ENCODE measurements at regions not wholly inside any gene's neighbourhood (a gene's known extent, or its start where the extent isn't known, plus 50 kb on each side); places are given as distances from the start of the nearest gene placed in this dataset.

DNA sequence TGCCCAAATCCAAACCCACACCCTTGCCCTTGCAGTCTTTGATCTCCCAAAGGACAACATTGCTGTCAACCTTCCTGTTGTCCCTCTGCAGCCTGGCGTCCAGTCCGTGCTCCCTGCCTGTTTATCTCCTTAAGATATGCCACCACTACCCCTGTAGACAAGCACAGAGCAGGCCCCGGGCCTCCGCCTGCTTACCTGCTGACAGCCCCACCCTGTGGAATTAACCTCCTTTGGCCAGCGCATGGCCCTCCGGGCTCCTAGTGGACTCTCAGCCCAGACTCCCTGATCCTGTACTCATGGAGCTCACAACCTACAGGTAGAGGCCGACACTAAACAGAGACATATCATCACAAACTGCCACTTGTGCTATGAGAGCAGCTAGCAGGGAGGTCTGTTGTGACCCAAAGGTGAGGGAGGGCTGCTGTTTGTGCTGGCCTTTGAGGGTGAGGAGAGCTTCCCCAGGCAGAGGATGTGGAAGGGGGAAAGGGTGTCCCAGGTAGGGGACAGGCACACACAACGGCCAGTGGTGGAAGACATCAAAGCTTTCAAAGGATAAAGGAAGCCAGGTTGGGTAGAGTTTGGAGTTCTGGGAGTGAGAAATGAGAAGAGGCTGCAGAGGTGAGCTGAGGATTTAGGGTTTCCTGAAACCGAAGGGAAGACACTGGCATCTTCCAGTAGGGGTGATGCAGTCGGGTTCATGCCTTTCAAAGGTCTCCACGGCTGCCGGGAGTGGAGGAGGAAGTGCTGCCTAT, 174.5 kb upstream of the ZMIZ1 start:
- H3K4me3 ChIP-seq (ENCODE audit: low read depth, low read length) = no peak overlapping the region
- TF ChIP-seq, protein P1, sequence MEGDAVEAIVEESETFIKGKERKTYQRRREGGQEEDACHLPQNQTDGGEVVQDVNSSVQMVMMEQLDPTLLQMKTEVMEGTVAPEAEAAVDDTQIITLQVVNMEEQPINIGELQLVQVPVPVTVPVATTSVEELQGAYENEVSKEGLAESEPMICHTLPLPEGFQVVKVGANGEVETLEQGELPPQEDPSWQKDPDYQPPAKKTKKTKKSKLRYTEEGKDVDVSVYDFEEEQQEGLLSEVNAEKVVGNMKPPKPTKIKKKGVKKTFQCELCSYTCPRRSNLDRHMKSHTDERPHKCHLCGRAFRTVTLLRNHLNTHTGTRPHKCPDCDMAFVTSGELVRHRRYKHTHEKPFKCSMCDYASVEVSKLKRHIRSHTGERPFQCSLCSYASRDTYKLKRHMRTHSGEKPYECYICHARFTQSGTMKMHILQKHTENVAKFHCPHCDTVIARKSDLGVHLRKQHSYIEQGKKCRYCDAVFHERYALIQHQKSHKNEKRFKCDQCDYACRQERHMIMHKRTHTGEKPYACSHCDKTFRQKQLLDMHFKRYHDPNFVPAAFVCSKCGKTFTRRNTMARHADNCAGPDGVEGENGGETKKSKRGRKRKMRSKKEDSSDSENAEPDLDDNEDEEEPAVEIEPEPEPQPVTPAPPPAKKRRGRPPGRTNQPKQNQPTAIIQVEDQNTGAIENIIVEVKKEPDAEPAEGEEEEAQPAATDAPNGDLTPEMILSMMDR (IDR thresholded peaks at IDR 0.05; ENCODE audit: low read depth, low read length) = no peak

DNA sequence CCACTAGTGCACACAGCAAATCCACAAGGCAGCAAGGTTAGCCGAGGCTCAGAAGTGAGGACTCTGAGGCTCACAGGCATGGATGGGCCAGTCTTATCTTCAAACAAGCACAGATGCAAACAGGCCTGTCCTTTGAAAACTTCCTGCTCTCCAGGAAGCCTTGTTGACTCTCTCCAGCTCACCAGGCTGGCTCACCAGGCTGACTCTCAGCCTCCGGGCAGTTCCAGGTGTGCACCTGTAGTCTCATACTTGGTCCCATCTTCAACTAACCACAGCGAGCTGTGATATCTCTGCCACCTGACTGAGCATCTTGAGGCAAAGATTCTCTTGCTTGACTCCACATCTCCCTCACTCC, 173.9 kb upstream of the ZMIZ1 start:
- H3K4me3 ChIP-seq (ENCODE audit: low read depth, low read length) = no peak overlapping the region
- TF ChIP-seq, protein P1 (IDR thresholded peaks at IDR 0.05; ENCODE audit: low read depth, low read length) = no peak

DNA sequence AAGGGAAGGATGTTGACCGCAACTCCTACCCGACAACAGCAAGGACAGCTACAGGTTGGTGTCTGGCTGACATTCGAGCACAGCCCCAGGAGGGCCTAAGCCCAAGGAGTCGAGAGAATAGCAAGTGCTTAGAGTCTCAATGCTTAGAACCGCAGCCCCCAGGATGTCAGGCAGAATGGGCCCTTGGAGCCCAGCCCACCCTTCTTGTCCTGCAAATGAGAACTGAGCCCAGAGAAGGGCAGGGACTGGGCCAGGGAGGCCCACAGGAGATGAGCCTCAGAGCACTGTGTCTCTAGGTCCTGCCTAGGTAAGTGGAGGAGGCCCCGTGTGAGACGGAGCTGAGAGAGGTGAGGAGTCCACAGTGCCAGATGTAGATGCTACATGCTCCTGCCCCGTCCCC, 173.3 kb upstream of the ZMIZ1 start:
- H3K4me3 ChIP-seq (ENCODE audit: low read depth, low read length) = no peak overlapping the region
- TF ChIP-seq, protein P1 (IDR thresholded peaks at IDR 0.05; ENCODE audit: low read depth, low read length) = no peak

DNA sequence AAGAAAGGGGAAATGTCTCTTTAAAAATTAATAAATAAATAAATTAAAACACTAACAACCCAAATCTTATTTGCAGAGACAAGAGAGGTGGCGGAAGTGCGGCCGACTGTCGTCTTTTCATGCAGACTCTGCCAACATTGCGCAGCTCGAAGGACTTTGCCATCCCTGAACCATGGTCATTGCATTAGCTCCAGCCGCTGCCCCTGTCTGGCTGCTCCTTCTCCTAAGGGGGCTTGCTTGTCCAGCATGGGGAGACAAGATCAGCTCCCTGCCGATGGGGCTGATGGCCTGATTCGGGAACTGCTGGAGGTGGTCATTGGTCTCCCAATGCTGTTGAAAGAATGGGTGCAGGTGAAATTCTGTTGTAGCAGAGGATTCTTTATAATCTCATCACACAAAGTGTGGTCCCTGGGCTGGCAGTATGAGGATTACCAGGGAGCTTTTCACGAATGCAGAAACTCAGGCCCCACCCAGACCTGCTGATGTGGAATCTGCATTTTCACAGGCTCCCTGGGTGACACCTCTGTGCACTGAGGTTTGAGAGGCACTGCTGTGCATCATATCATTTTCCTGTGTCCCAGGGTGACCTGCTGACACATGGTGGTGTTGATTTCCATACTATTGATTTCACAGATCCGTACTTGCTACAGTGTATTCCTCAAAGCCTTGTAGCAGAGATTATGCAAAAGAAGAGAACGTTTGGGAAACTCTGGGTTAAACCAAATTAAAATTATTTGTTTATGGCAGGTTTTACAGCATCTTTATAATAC, 172.4 kb upstream of the ZMIZ1 start:
- no peak overlapping the region for H3K4me3 ChIP-seq (ENCODE audit: low read depth, low read length)
- TF ChIP-seq, protein P1 (IDR thresholded peaks at IDR 0.05; ENCODE audit: low read depth, low read length) = no peak

DNA sequence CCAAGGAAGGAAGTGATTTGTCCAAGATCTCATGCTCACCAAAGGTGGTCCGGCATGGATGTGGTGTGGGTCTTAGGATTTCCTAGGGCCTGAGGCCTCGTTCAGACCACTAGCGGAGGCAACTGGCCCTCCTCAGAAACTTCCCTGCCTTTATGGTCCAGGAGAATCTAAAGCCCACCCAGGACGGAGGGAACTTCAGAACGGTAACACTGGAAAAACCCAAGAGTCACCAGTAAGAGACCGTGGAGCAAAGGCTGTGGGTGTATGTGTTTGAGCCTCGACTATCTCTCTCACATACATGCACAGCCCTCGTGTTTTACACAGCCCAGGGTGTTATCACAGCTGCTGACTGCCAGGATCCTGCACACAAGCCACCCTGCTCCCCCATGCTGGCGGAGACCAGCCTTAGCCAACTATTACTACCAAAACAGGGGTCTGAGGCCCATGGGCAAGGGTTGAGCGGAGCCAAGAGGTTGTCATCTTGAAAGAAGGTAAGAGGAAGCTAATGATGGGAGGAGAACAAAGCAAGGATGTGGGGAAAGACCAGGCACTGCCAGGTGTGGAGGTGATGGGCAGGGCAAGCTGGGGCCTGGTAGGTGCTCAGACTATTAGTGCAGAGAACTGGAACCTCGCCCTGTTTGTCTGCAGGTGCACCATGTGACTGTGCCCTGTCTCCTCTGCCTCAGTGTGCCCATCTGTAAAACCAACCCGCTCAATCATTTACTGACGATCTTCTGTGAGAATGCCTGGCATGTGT, 170.2 kb upstream of the ZMIZ1 start:
- TF ChIP-seq, protein P1 (IDR thresholded peaks at IDR 0.05; ENCODE audit: low read depth, low read length) = no peak
- H3K4me3 ChIP-seq (ENCODE audit: low read depth, low read length) = no peak overlapping the region

DNA sequence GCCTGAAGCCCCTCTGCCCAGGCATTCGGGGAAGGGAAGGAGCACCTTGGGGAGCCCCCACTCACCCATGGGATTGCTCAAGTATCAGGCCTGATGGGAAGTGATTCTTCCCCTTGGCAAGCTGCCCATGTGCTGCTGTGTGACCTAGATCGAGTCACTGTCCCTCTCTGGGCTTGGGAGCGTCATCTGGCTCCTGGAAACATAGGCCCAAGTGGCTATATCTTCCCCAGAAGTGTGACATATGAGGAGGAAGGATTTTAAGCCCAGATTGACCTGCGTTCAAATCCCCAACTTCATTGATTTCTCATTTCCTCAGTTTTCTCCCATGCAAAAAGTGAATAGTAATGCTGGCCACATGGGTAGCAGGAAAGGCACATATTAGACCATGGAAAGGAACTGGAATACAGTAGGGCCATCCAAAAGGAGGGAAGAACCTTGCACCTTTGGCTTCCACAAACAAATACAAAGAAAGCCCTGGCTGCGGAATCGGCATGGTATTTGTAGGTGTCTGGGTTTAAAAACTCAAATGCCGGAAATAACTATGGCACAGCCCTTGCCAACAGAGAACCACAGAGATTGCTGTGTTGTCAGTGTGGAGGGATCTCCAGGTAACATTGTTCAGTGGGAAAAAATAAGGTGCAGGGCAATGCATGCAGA, 169.5 kb upstream of the ZMIZ1 start:
- H3K4me3 ChIP-seq (ENCODE audit: low read depth, low read length) = no peak overlapping the region
- TF ChIP-seq, protein P1 (IDR thresholded peaks at IDR 0.05; ENCODE audit: low read depth, low read length) = no peak
